ENCODE measurements at regions not wholly inside any gene's neighbourhood (a gene's known extent, or its start where the extent isn't known, plus 50 kb on each side); places are given as distances from the start of the nearest gene placed in this dataset.

- Histone ChIP-seq H3K4me3 (ENCODE audit: low read depth in 2 of 2, low read length in 2 of 2) (no peak overlapping the region), H3K27ac (ENCODE audit: low read length) (no peak overlapping the region), H3K27me3 (ENCODE audit: control insufficient read depth, insufficient read depth, low read length) (no peaks in the 10 kb centered on the region), H3K4me1 (ENCODE audit: control insufficient read depth, insufficient read depth, low read length) (no peaks in the 10 kb centered on the region), H3K36me3 (ENCODE audit: control insufficient read depth, insufficient read depth, low read length) (no peaks in the 10 kb centered on the region), H3K9me3 (ENCODE audit: control insufficient read depth, insufficient read depth, low read depth, low read length) (no peaks in the 10 kb centered on the region)
- CTCF ChIA-PET, result interaction anchor here (0.9 kb wide), 1 partner anchor 248 kb away, joined by 4 read pairs; no protein-coding TSS in a partner anchor
- BruUV-seq (replicated peaks), result no TSS peak
- intact Hi-C loops (cut with micrococcal nuclease; ENCODE audit: unreplicated experiment) (loop anchor here (2.0 to 5.0 kb wide), 2 partner anchors 86 to 255 kb away; partner anchors contain the start of gene OSBPL3), in situ Hi-C loops (cut with HindIII; ENCODE audit: low pct_unique_long_range_greater_than_20kb, low sequenced_read_pairs) (no loop called here)
- no peak for DNase-seq (ENCODE audit: low read depth, low spot score)
- POLR2A ChIA-PET, result no interaction called here
- TF ChIP-seq, protein P1, sequence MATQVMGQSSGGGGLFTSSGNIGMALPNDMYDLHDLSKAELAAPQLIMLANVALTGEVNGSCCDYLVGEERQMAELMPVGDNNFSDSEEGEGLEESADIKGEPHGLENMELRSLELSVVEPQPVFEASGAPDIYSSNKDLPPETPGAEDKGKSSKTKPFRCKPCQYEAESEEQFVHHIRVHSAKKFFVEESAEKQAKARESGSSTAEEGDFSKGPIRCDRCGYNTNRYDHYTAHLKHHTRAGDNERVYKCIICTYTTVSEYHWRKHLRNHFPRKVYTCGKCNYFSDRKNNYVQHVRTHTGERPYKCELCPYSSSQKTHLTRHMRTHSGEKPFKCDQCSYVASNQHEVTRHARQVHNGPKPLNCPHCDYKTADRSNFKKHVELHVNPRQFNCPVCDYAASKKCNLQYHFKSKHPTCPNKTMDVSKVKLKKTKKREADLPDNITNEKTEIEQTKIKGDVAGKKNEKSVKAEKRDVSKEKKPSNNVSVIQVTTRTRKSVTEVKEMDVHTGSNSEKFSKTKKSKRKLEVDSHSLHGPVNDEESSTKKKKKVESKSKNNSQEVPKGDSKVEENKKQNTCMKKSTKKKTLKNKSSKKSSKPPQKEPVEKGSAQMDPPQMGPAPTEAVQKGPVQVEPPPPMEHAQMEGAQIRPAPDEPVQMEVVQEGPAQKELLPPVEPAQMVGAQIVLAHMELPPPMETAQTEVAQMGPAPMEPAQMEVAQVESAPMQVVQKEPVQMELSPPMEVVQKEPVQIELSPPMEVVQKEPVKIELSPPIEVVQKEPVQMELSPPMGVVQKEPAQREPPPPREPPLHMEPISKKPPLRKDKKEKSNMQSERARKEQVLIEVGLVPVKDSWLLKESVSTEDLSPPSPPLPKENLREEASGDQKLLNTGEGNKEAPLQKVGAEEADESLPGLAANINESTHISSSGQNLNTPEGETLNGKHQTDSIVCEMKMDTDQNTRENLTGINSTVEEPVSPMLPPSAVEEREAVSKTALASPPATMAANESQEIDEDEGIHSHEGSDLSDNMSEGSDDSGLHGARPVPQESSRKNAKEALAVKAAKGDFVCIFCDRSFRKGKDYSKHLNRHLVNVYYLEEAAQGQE (IDR thresholded peaks at IDR 0.05; ENCODE audit: insufficient read depth in 1 of 2, low read depth in 2 of 2, low read length in 1 of 2), result no peak
- TF ChIP-seq TCF7L2 (IDR thresholded peaks at IDR 0.05; ENCODE audit: low read depth, low read length) (no peak), POLR2AphosphoS5 (IDR thresholded peaks at IDR 0.05; ENCODE audit: low read depth, low read length) (no peak)
- TF ChIP-seq, protein P2, sequence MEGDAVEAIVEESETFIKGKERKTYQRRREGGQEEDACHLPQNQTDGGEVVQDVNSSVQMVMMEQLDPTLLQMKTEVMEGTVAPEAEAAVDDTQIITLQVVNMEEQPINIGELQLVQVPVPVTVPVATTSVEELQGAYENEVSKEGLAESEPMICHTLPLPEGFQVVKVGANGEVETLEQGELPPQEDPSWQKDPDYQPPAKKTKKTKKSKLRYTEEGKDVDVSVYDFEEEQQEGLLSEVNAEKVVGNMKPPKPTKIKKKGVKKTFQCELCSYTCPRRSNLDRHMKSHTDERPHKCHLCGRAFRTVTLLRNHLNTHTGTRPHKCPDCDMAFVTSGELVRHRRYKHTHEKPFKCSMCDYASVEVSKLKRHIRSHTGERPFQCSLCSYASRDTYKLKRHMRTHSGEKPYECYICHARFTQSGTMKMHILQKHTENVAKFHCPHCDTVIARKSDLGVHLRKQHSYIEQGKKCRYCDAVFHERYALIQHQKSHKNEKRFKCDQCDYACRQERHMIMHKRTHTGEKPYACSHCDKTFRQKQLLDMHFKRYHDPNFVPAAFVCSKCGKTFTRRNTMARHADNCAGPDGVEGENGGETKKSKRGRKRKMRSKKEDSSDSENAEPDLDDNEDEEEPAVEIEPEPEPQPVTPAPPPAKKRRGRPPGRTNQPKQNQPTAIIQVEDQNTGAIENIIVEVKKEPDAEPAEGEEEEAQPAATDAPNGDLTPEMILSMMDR (IDR thresholded peaks at IDR 0.05), result no peak
- no peak for ATAC-seq
Measured at GRCh38 chr7:25067726-25068501, 57.1 kb downstream of the CYCS start.

DNA sequence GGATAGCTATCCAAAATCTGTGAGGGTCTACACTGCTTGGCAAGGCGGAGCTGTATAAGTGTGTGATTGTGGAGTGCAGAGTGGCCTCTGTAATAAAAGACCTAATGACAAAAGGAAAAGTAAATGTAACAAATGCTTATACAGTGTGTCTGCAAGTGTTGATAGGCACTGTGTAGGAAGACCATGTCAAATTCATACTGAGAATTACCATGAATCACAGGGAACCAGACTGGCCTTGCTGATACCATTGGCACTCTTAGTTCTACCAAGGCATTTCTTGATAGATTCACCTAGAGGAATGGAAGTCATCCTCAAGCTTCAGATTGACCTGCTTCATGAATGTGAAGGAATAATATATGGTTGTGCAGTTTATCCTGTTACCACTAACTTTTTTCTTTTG, 58.8 kb downstream of the CYCS start:
- ChIA-PET CTCF (interaction anchor here (0.6 kb wide), 2 partner anchors 161 to 599 kb away, joined by 3 to 4 read pairs; no protein-coding TSS in a partner anchor), POLR2A (no interaction called here)
- Histone ChIP-seq H3K36me3 (ENCODE audit: control insufficient read depth, insufficient read depth, low read length) (no peaks in the 10 kb centered on the region), H3K9me3 (ENCODE audit: control insufficient read depth, insufficient read depth, low read depth, low read length) (no peaks in the 10 kb centered on the region), H3K27me3 (ENCODE audit: control insufficient read depth, insufficient read depth, low read length) (no peaks in the 10 kb centered on the region), H3K4me1 (ENCODE audit: control insufficient read depth, insufficient read depth, low read length) (no peaks in the 10 kb centered on the region), H3K4me3 (ENCODE audit: low read depth in 2 of 2, low read length in 2 of 2) (no peak overlapping the region), H3K27ac (ENCODE audit: low read length) (no peak overlapping the region)
- TF ChIP-seq, protein P2 (IDR thresholded peaks at IDR 0.05), result no peak
- TF ChIP-seq POLR2AphosphoS5 (IDR thresholded peaks at IDR 0.05; ENCODE audit: low read depth, low read length) (no peak), SIN3A (IDR thresholded peaks at IDR 0.05; ENCODE audit: borderline replicate concordance, insufficient read depth, low read depth, low read length) (no peak), TCF7L2 (IDR thresholded peaks at IDR 0.05; ENCODE audit: low read depth, low read length) (no peak)
- TF ChIP-seq, protein P1 (IDR thresholded peaks at IDR 0.05; ENCODE audit: insufficient read depth in 1 of 2, low read depth in 2 of 2, low read length in 1 of 2), result no peak
- in situ Hi-C loops (cut with HindIII; ENCODE audit: low pct_unique_long_range_greater_than_20kb, low sequenced_read_pairs), result no loop called here
- intact Hi-C loops (cut with micrococcal nuclease; ENCODE audit: unreplicated experiment), result loop anchor here (5.0 kb wide), 1 partner anchor 84 kb away; the partner anchor contains the start of gene OSBPL3
- no peak for ATAC-seq
- BruUV-seq (replicated peaks), result no TSS peak
- no peak for DNase-seq (ENCODE audit: low read depth, low spot score)
